ENCODE measurements at regions not wholly inside any gene's neighbourhood (a gene's known extent, or its start where the extent isn't known, plus 50 kb on each side); places are given as distances from the start of the nearest gene placed in this dataset.

DNA sequence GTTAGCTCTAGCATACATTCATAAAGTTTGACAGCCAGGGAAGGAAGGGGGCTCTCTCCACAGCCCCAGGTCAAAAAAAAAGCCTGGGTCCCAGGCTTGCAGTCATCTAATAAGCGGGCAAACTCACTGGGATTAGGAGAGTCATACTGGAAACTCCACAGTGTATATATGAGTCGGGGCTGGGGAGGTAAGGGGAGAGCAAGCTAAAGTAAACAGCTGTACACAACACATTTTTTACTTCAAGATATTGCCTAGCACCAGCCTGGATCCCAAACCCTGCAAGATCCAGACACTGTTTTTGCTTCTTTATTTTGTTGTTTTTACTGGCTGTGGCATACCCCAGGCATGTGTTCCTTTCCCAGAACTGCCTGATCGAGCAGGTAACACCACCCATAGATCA is 291.3 kb upstream of the TANK start:
- TF ChIP-seq CTCF (IDR thresholded peaks at IDR 0.05), result no peak
- TF ChIP-seq POLR2A (IDR thresholded peaks at IDR 0.05), result no peak
